ENCODE measurements at regions not wholly inside any gene's neighbourhood (a gene's known extent, or its start where the extent isn't known, plus 50 kb on each side); places are given as distances from the start of the nearest gene placed in this dataset.

- TF ChIP-seq CTCF (IDR thresholded peaks at IDR 0.05) (no peak), POLR2A (IDR thresholded peaks at IDR 0.05) (no peak), POLR2AphosphoS5 (IDR thresholded peaks at IDR 0.05) (no peak)
Measured at GRCh38 chr12:72734581-72734980, 462.4 kb downstream of the TRHDE start.

Data from breast epithelium (tissue), 3 donors.